ENCODE measurements at regions not wholly inside any gene's neighbourhood (a gene's known extent, or its start where the extent isn't known, plus 50 kb on each side); places are given as distances from the start of the nearest gene placed in this dataset.

GRCh38 chr4:112939901-112940300 lies 109.6 kb upstream of the ANK2 start:
- H3K27ac Mint-ChIP-seq (ENCODE audit: unreplicated experiment): no peak overlapping the region
- intact Hi-C loops (cut with micrococcal nuclease; ENCODE audit: unreplicated experiment): loop anchor here (2.0 kb wide), 1 partner anchor 307 kb away; no protein-coding TSS in a partner anchor
- TF ChIP-seq, protein P1, sequence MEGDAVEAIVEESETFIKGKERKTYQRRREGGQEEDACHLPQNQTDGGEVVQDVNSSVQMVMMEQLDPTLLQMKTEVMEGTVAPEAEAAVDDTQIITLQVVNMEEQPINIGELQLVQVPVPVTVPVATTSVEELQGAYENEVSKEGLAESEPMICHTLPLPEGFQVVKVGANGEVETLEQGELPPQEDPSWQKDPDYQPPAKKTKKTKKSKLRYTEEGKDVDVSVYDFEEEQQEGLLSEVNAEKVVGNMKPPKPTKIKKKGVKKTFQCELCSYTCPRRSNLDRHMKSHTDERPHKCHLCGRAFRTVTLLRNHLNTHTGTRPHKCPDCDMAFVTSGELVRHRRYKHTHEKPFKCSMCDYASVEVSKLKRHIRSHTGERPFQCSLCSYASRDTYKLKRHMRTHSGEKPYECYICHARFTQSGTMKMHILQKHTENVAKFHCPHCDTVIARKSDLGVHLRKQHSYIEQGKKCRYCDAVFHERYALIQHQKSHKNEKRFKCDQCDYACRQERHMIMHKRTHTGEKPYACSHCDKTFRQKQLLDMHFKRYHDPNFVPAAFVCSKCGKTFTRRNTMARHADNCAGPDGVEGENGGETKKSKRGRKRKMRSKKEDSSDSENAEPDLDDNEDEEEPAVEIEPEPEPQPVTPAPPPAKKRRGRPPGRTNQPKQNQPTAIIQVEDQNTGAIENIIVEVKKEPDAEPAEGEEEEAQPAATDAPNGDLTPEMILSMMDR (IDR thresholded peaks at IDR 0.05; ENCODE audit: unreplicated experiment): no peak
- CTCF ChIA-PET: interaction anchor here (1.0 kb wide), 1 partner anchor 175 kb away, joined by 3 read pairs; no protein-coding TSS in a partner anchor
- no peak overlapping the region for H3K4me3 Mint-ChIP-seq (ENCODE audit: low read depth, unreplicated experiment)
- H3K4me1 Mint-ChIP-seq (ENCODE audit: low read depth, unreplicated experiment): no peaks in the 10 kb centered on the region
- H3K36me3 Mint-ChIP-seq (ENCODE audit: insufficient read depth, unreplicated experiment): no peaks in the 10 kb centered on the region
- BruUV-seq (replicated peaks): no TSS peak
- no peaks in the 10 kb centered on the region for H3K27me3 Mint-ChIP-seq (ENCODE audit: unreplicated experiment)
- H3K9me3 Mint-ChIP-seq (ENCODE audit: low read depth, unreplicated experiment): no peaks in the 10 kb centered on the region
- DNase-seq: no peak

GRCh38 chr4:112940336-112940735 lies 109.1 kb upstream of the ANK2 start:
- Mint-ChIP-seq H3K4me1 (ENCODE audit: low read depth, unreplicated experiment) (no peaks in the 10 kb centered on the region), H3K27ac (ENCODE audit: unreplicated experiment) (no peak overlapping the region), H3K4me3 (ENCODE audit: low read depth, unreplicated experiment) (no peak overlapping the region), H3K27me3 (ENCODE audit: unreplicated experiment) (no peaks in the 10 kb centered on the region), H3K36me3 (ENCODE audit: insufficient read depth, unreplicated experiment) (no peaks in the 10 kb centered on the region), H3K9me3 (ENCODE audit: low read depth, unreplicated experiment) (no peaks in the 10 kb centered on the region)
- CTCF ChIA-PET: no interaction called here
- TF ChIP-seq, protein P1 (IDR thresholded peaks at IDR 0.05; ENCODE audit: unreplicated experiment): no peak
- intact Hi-C loops (cut with micrococcal nuclease; ENCODE audit: unreplicated experiment): no loop called here
- no peak for DNase-seq
- no TSS peak for BruUV-seq (replicated peaks)

GRCh38 chr4:112942077-112942476 lies 107.4 kb upstream of the ANK2 start:
- no peaks in the 10 kb centered on the region for H3K4me1 Mint-ChIP-seq (ENCODE audit: low read depth, unreplicated experiment)

GRCh38 chr4:112942997-112943396 lies 106.5 kb upstream of the ANK2 start:
- Mint-ChIP-seq H3K4me3 (ENCODE audit: low read depth, unreplicated experiment) (no peak overlapping the region), H3K36me3 (ENCODE audit: insufficient read depth, unreplicated experiment) (no peaks in the 10 kb centered on the region), H3K4me1 (ENCODE audit: low read depth, unreplicated experiment) (no peaks in the 10 kb centered on the region), H3K27ac (ENCODE audit: unreplicated experiment) (no peak overlapping the region), H3K27me3 (ENCODE audit: unreplicated experiment) (no peaks in the 10 kb centered on the region), H3K9me3 (ENCODE audit: low read depth, unreplicated experiment) (no peaks in the 10 kb centered on the region)
- TF ChIP-seq, protein P1 (IDR thresholded peaks at IDR 0.05; ENCODE audit: unreplicated experiment): no peak
- CTCF ChIA-PET: interaction anchor here (0.6 kb wide), 1 partner anchor 1752 kb away, joined by 3 read pairs; no protein-coding TSS in a partner anchor
- DNase-seq: no peak
- BruUV-seq (replicated peaks): no TSS peak
- intact Hi-C loops (cut with micrococcal nuclease; ENCODE audit: unreplicated experiment): no loop called here

More at GRCh38 chr4:112942077-112942476, 107.4 kb upstream of the ANK2 start:
- BruUV-seq (replicated peaks): no TSS peak
- no peak overlapping the region for H3K27ac Mint-ChIP-seq (ENCODE audit: unreplicated experiment)
- intact Hi-C loops (cut with micrococcal nuclease; ENCODE audit: unreplicated experiment): no loop called here
- H3K27me3 Mint-ChIP-seq (ENCODE audit: unreplicated experiment): no peaks in the 10 kb centered on the region
- DNase-seq: no peak
- TF ChIP-seq, protein P1 (IDR thresholded peaks at IDR 0.05; ENCODE audit: unreplicated experiment): no peak
- H3K9me3 Mint-ChIP-seq (ENCODE audit: low read depth, unreplicated experiment): no peaks in the 10 kb centered on the region
- no peaks in the 10 kb centered on the region for H3K36me3 Mint-ChIP-seq (ENCODE audit: insufficient read depth, unreplicated experiment)
- H3K4me3 Mint-ChIP-seq (ENCODE audit: low read depth, unreplicated experiment): no peak overlapping the region
- CTCF ChIA-PET: interaction anchor here (0.6 kb wide), 1 partner anchor 1255 kb away, joined by 3 read pairs; no protein-coding TSS in a partner anchor
